ENCODE measurements at regions not wholly inside any gene's neighbourhood (a gene's known extent, or its start where the extent isn't known, plus 50 kb on each side); places are given as distances from the start of the nearest gene placed in this dataset.

- TF ChIP-seq CTCF (IDR thresholded peaks at IDR 0.05; ENCODE audit: poor library complexity): no peak
- no peak for TF ChIP-seq EZH2phosphoT487 (IDR thresholded peaks at IDR 0.05; ENCODE audit: low read depth, severe bottlenecking, unreplicated experiment)
Measured at GRCh38 chr12:78430551-78430950, 434.0 kb upstream of the SYT1 start.

Measured in hepatocyte (in vitro differentiated cells).